HCT116 (cell line): ENCODE measurements at regions not wholly inside any gene's neighbourhood (a gene's known extent, or its start where the extent isn't known, plus 50 kb on each side); places are given as distances from the start of the nearest gene placed in this dataset.

Source experiments
- ATAC-seq: fragments of 200-7000 bp; cut with Tn5 transposase; 2 replicates; pipeline ENCODE4 v1.9.1; 2020; ENCODE audit warnings: mild to moderate bottlenecking, moderate library complexity
- BruUV-seq: library from RNA; stranded (reverse); fragments of 400-500 nt; replicated peaks from 2 replicates; lab custom pipeline; 2021; lab: Mats Ljungman, UMichigan
- CTCF ChIA-PET: fragments of 300-600 bp; sonication (Branson Sonifier 250); formaldehyde crosslinking; loops from one replicate; lab custom pipeline; 2021; ENCODE audit warnings: antibody characterized with exemption; lab: Charles Lee
- POLR2A ChIA-PET: fragments of 300-600, 350-600 bp; sonication (Branson Sonifier 250); formaldehyde crosslinking; loops from one replicate; lab custom pipeline; 2021; ENCODE audit warnings: antibody characterized with exemption; lab: Charles Lee
- RAD21 ChIA-PET, 2 experiments: fragments of 300-600 bp; sonication (Branson Sonifier 250); formaldehyde crosslinking; loops; one replicate each; lab custom pipeline; 2023; ENCODE audit warnings: low total read pairs in 2 of 2; ENCODE audit not compliant: uncharacterized antibody in 2 of 2, unreplicated experiment in 2 of 2, low non-redundant PET in 1 of 2; lab: Charles Lee
- DNase-seq: peaks from one replicate; pipeline ENCODE4 v3.0.0-alpha.2; 2010; ENCODE audit warnings: low read depth, low spot score
- H2AFZ ChIP-seq: fragments of 200-600 bp; shearing (Covaris generic), sonication (generic); 2 replicates; pipeline ENCODE4 v1.6.1; 2017; ENCODE audit warnings: low read depth, mixed run types, mixed read lengths, antibody characterized with exemption, low read length; ENCODE audit not compliant: poor library complexity, severe bottlenecking
- H3K27ac ChIP-seq: 2 replicates; pipeline ENCODE4 v1.5.1; 2012; ENCODE audit warnings: low read depth, low read length
- H3K27me3 ChIP-seq: fragments of 200-600 bp; sonication (generic); 2 replicates; pipeline ENCODE4 v1.6.1; 2016; ENCODE audit warnings: mixed run types, low read length, mixed read lengths; ENCODE audit not compliant: insufficient read depth
- H3K36me3 ChIP-seq, 2 experiments: fragments of 200-500 bp in 1 of 2; fragments of 200-600 bp in 1 of 2; sonication (Bioruptor generic) in 1 of 2; sonication (generic) in 1 of 2; 2 replicates each; pipeline versions ENCODE4 v1.5.1 to v1.6.1; 2014 to 2016; ENCODE audit warnings: low read length in 2 of 2, inconsistent platforms in 1 of 2, mixed read lengths in 1 of 2, mixed run types in 1 of 2; ENCODE audit not compliant: insufficient read depth in 2 of 2, control insufficient read depth in 1 of 2
- H3K4me1 ChIP-seq, 2 experiments: fragments of 200-600 bp in 1 of 2; sonication (generic) in 1 of 2; 2 replicates each; pipeline versions ENCODE4 v1.5.1 to v1.6.1; 2012 to 2017; ENCODE audit warnings: low read length in 2 of 2, inconsistent platforms in 1 of 2, mild to moderate bottlenecking in 1 of 2, mixed read lengths in 1 of 2, mixed run types in 1 of 2, moderate library complexity in 1 of 2; ENCODE audit not compliant: insufficient read depth in 2 of 2, control insufficient read depth in 1 of 2
- H3K4me2 ChIP-seq: fragments of 200-600 bp; sonication (generic); 2 replicates; pipeline ENCODE4 v1.6.1; 2017; ENCODE audit warnings: mixed run types, low read length, mixed read lengths
- H3K4me3 ChIP-seq, 2 experiments: fragments of 200-600 bp in 1 of 2; sonication (generic) in 1 of 2; replicated peaks in 1 of 2; 2 replicates each; pipeline ENCODE4 v1.5.1; 2011 to 2016; ENCODE audit warnings: low read length in 2 of 2, control low read depth in 1 of 2, low read depth in 1 of 2, mild to moderate bottlenecking in 1 of 2, mixed read lengths in 1 of 2, mixed run types in 1 of 2
- H3K79me2 ChIP-seq: fragments of 200-600 bp; sonication (generic); 2 replicates; pipeline ENCODE4 v1.6.1; 2017; ENCODE audit warnings: mild to moderate bottlenecking, mixed run types, low read length, moderate library complexity, mixed read lengths; ENCODE audit not compliant: insufficient read depth
- H3K9ac ChIP-seq: fragments of 200-600 bp; sonication (generic); 2 replicates; pipeline ENCODE4 v1.6.1; 2016; ENCODE audit warnings: low read length, mixed read lengths
- H3K9me2 ChIP-seq: fragments of 200-600 bp; sonication (generic), shearing (Covaris generic); 2 replicates; pipeline ENCODE4 v1.6.1; 2017; ENCODE audit warnings: mixed run types, mild to moderate bottlenecking, moderate library complexity; ENCODE audit not compliant: insufficient read depth
- H3K9me3 ChIP-seq, 2 experiments: fragments of 200-500 bp in 1 of 2; fragments of 200-600 bp in 1 of 2; sonication (Bioruptor generic) in 1 of 2; sonication (generic) in 1 of 2; 2 replicates each; pipeline ENCODE4 v1.6.1; 2014 to 2017; ENCODE audit warnings: low read length in 2 of 2, mixed read lengths in 2 of 2, inconsistent platforms in 1 of 2, low read depth in 1 of 2, mild to moderate bottlenecking in 1 of 2, mixed run types in 1 of 2, moderate library complexity in 1 of 2; ENCODE audit not compliant: control insufficient read depth in 1 of 2, insufficient read depth in 1 of 2
- H4K20me1 ChIP-seq: fragments of 200-600 bp; sonication (generic), shearing (Covaris generic); 2 replicates; pipeline ENCODE4 v1.6.1; 2017; ENCODE audit warnings: mixed run types, mild to moderate bottlenecking, moderate library complexity; ENCODE audit not compliant: insufficient read depth
- CBX3 ChIP-seq: IDR thresholded peaks from 2 replicates; pipeline ENCODE4 v1.6.1; 2012; ENCODE audit warnings: low read depth
- EGR1 ChIP-seq: IDR thresholded peaks from 2 replicates; pipeline ENCODE4 v1.6.1; 2012; ENCODE audit warnings: low read depth
- EZH2 ChIP-seq: fragments of 200-600 bp; sonication (generic); IDR thresholded peaks from 2 replicates; pipeline ENCODE4 v1.6.1; 2017; ENCODE audit warnings: antibody characterized with exemption, mixed run types
- EZH2phosphoT487 ChIP-seq: fragments of 200-600 bp; IDR thresholded peaks from 2 replicates; pipeline ENCODE4 v1.6.1; 2018; ENCODE audit warnings: antibody characterized with exemption, borderline replicate concordance
- JUND ChIP-seq: IDR thresholded peaks from 2 replicates; pipeline ENCODE4 v1.6.1; 2012
- MAX ChIP-seq: IDR thresholded peaks from 2 replicates; pipeline ENCODE4 v1.6.1; 2012
- POLR2AphosphoS5 ChIP-seq: IDR thresholded peaks from 2 replicates; pipeline ENCODE4 v1.6.1; 2011; ENCODE audit warnings: mild to moderate bottlenecking, low read depth, low read length, moderate library complexity
- RAD21 ChIP-seq: IDR thresholded peaks from 2 replicates; pipeline ENCODE4 v1.6.1; 2012; ENCODE audit warnings: low read depth, mild to moderate bottlenecking
- SIN3A ChIP-seq: IDR thresholded peaks from 2 replicates; pipeline ENCODE4 v1.6.1; 2012; ENCODE audit warnings: low read depth
- YY1 ChIP-seq: IDR thresholded peaks from 2 replicates; pipeline ENCODE4 v1.6.1; 2011; ENCODE audit warnings: low read length, low read depth, moderate library complexity, mild to moderate bottlenecking; ENCODE audit not compliant: insufficient replicate concordance; ENCODE audit errors: extremely low read depth
- ZFX ChIP-seq: fragments of 450-650 bp; IDR thresholded peaks from 2 replicates; pipeline ENCODE4 v1.6.1; 2017
- intact Hi-C: fragments of 100-400 bp; cut with micrococcal nuclease; formaldehyde crosslinking; loops from 2 replicates; pipeline ENCODE4 v1.10.0; 2022
- TF ChIP-seq, protein P1 (sequence below): IDR thresholded peaks from 2 replicates; pipeline ENCODE4 v1.6.1; 2012

GRCh38 chr3:137525471-137525870 lies 238.6 kb upstream of the SOX14 start:
- DNase-seq (no peak), ATAC-seq (no peak)
- TF ChIP-seq EZH2phosphoT487 (no peak), EZH2 (no peak), RAD21 (no peak), POLR2AphosphoS5 (no peak), MAX (no peak), SIN3A (no peak), YY1 (no peak), CBX3 (no peak)
- TF ChIP-seq, protein P1, sequence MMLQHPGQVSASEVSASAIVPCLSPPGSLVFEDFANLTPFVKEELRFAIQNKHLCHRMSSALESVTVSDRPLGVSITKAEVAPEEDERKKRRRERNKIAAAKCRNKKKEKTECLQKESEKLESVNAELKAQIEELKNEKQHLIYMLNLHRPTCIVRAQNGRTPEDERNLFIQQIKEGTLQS: no peak
- no peak overlapping the region for H3K27ac ChIP-seq
- CTCF ChIA-PET: no interaction called here
- H3K4me2 ChIP-seq: no peak overlapping the region
- H3K79me2 ChIP-seq: no peaks in the 10 kb centered on the region
- H3K9me3 ChIP-seq: no peaks in the 10 kb centered on the region
- H2AFZ ChIP-seq: no peak overlapping the region
- H3K36me3 ChIP-seq: no peaks in the 10 kb centered on the region
- H3K9ac ChIP-seq: no peak overlapping the region
- RAD21 ChIA-PET: no interaction called here
- H3K9me2 ChIP-seq: no peaks in the 10 kb centered on the region
- H3K4me3 ChIP-seq: no peak overlapping the region
- BruUV-seq: no TSS peak
- no peaks in the 10 kb centered on the region for H4K20me1 ChIP-seq
- H3K4me1 ChIP-seq: no peaks in the 10 kb centered on the region
- intact Hi-C loops: no loop called here
- POLR2A ChIA-PET: no interaction called here
- H3K27me3 ChIP-seq: peaks cover 16% of the 10 kb centered on the region

DNA sequence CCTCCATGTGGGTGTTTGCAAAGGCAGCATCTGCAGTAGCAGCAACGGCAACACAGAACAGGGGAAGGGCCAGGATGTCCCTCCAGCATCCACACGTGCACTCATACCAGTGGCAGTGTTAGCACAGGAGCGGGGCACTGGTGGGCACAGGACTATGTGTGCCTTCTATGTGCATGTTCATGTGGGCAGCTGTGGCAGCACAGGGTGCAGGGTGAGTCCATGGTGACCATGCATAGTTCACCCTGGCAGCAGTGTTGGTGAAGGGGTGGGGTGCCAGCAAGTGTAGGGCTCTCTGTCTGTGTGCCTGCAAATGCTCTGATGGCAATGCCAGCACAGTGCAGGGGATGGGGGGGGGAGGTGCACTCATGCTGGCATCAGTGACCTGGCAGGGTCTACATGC lies 222.1 kb upstream of the SOX14 start:
- CTCF ChIA-PET: no interaction called here
- no peaks in the 10 kb centered on the region for H3K4me1 ChIP-seq
- H3K9me3 ChIP-seq: no peaks in the 10 kb centered on the region
- no peak for DNase-seq
- H3K4me3 ChIP-seq: no peak overlapping the region
- BruUV-seq: no TSS peak
- H3K9ac ChIP-seq: no peak overlapping the region
- TF ChIP-seq ZFX (no peak), EGR1 (no peak), CBX3 (no peak), JUND (no peak), RAD21 (no peak), EZH2 (no peak)
- TF ChIP-seq, all 23 proteins: peak for 0
- ChIA-PET POLR2A (no interaction called here), RAD21 (no interaction called here)
- Histone ChIP-seq H3K27me3 (no peaks in the 10 kb centered on the region), H3K27ac (no peak overlapping the region), H3K9me2 (no peaks in the 10 kb centered on the region), H3K36me3 (no peaks in the 10 kb centered on the region), H2AFZ (no peak overlapping the region), H4K20me1 (no peaks in the 10 kb centered on the region), H3K79me2 (no peaks in the 10 kb centered on the region), H3K4me2 (no peak overlapping the region)
- ATAC-seq: no peak
- intact Hi-C loops: no loop called here
